Pancreas (tissue), 10 donors: ENCODE measurements at regions not wholly inside any gene's neighbourhood (a gene's known extent, or its start where the extent isn't known, plus 50 kb on each side); places are given as distances from the start of the nearest gene placed in this dataset.
A peak's percentile ranks its signal among the peaks of the same experiment; 100 is the strongest.

Experiments
- ATAC-seq, 4 donors: fragments of 200-7000 bp; cut with Tn5 transposase; one replicate each; pipeline versions ENCODE4 v1.8.0 to v1.9.1; 2020; ENCODE audit warnings: mild to moderate bottlenecking in 4 of 4, moderate library complexity in 4 of 4
- DNase-seq, 6 donors: peaks; one replicate each; pipeline ENCODE4 v3.0.0-alpha.2; 2020
- FAIRE-seq: peaks from 2 replicates; lab custom pipeline; 2012; peaks lifted over from hg19 to GRCh38; lab: Jason Lieb, UNC
- H3K27ac ChIP-seq, 4 donors: fragments of 200-600 bp; sonication (generic); 1 replicate in 3 of 4; 2 replicates in 1 of 4; pipeline versions ENCODE4 v1.5.0 to v1.8.0; 2020
- H3K27me3 ChIP-seq, 4 donors: fragments of 200-600 bp; one replicate each; pipeline ENCODE4 v1.8.0; 2021
- H3K36me3 ChIP-seq, 3 donors: fragments of 200-600 bp; sonication (generic) in 1 of 3; one replicate each; pipeline versions ENCODE4 v1.5.0 to v1.8.0; 2020 to 2021
- H3K4me1 ChIP-seq, 3 donors: fragments of 200-600 bp; one replicate each; pipeline ENCODE4 v1.8.0; 2021
- H3K4me3 ChIP-seq, 4 donors: fragments of 200-600 bp; sonication (generic) in 2 of 4; one replicate each; pipeline versions ENCODE4 v1.5.0 to v1.8.0; 2020 to 2021
- H3K9me3 ChIP-seq, 4 donors: fragments of 200-600 bp; one replicate each; pipeline ENCODE4 v1.8.0; 2021
- CTCF ChIP-seq, 4 donors: fragments of 200-600 bp; sonication (generic) in 3 of 4; IDR thresholded peaks; one replicate each; pipeline versions ENCODE4 v1.5.0 to v1.8.0; 2021; ENCODE audit warnings: antibody characterized with exemption in 4 of 4
- WGBS, 2 donors: extraction: QIAGEN DNeasy Blood & Tissue Kit; methylation state at CpG; one replicate each; pipeline ENCODE4 v1.1.7; 2013; 5-methylcytosine and 5-hydroxymethylcytosine counted together
- intact Hi-C, 3 donors: fragments of 100-400 bp; cut with DNase I; formaldehyde crosslinking; loops; one replicate each; pipeline versions ENCODE4 v1.11.1 to v1.14.2; 2022
- donor health status: healthy with polysubstance abuse.
- donor health status: DM: no; HTN: no; CAD: no; lungs with moderate emphysema.
- donor health status: DM: no; HTN: no; CAD: no.
- donor health status: control.
- donor health status: control.
- donor health status: Bipolar disorder and iron deficiency.
- donor health status: DM: yes; HTN: yes; CAD: no.
- donor health status: DM: no; HTN: no; CAD: no.
- donor health status: DM: no; HTN: no; CAD: no.
- donor health status: DM: yes; HTN: yes; CAD: no.

DNA sequence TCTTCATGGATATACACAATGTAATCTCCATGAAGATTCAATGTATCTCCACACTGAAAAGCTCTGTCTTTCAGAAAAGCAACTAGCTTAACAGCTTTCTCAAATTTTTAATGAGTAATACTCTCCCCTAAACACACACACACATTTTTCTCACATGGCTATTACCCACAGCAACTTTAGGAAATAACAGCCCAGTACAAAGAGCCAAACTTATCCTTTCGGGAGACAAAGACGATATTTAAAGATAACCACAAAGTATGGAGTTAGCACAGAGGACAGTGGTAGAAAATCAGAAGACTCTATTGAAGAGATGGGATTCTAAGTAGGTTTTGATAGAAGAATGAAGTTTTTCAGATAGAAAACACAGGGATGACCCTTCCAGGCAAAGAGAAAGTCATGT is 394.9 kb upstream of the TRIB2 start:
- no peak for TF ChIP-seq CTCF (IDR thresholded peaks at IDR 0.05)
- DNase-seq (no peak), ATAC-seq (no peak), FAIRE-seq (no peak)
- intact Hi-C loops: no loop called here
- Histone ChIP-seq H3K9me3 (no peaks in the 10 kb centered on the region), H3K27me3 (no peaks in the 10 kb centered on the region), H3K36me3 (no peaks in the 10 kb centered on the region), H3K27ac (no peak overlapping the region), H3K4me3 (no peak overlapping the region), H3K4me1 (no peaks in the 10 kb centered on the region)
- 82 to 88% methylated on average over 2 of the region's 2 CpGs for WGBS, 2 donors

- H3K36me3 ChIP-seq: no peaks in the 10 kb centered on the region
- WGBS, 2 donors: 62 to 73% methylated on average over 9 of the region's 9 CpGs
- no peaks in the 10 kb centered on the region for H3K27me3 ChIP-seq
- intact Hi-C loops: no loop called here
- FAIRE-seq: no peak
- no peak overlapping the region for H3K4me3 ChIP-seq
- peak; percentile 62 to 96 (median 78) for ATAC-seq
- no peaks in the 10 kb centered on the region for H3K9me3 ChIP-seq
- DNase-seq: peak in 3 of 6 donors; percentile 5 to 42 (median 37)
- TF ChIP-seq CTCF (IDR thresholded peaks at IDR 0.05): no peak
- no peak overlapping the region for H3K27ac ChIP-seq
- no peaks in the 10 kb centered on the region for H3K4me1 ChIP-seq
These were observed 390.9 kb upstream of the TRIB2 start for GRCh38 chr2:12325806-12326205.

GRCh38 chr2:12326449-12327190 is 390.1 kb upstream of the TRIB2 start:
- ATAC-seq (peak; percentile 74 to 90 (median 82)), DNase-seq (peak in 2 of 6 donors; percentile 18), FAIRE-seq (no peak)
- intact Hi-C loops: no loop called here
- no peaks in the 10 kb centered on the region for H3K27me3 ChIP-seq
- no peaks in the 10 kb centered on the region for H3K36me3 ChIP-seq
- H3K9me3 ChIP-seq: no peaks in the 10 kb centered on the region
- H3K4me3 ChIP-seq: no peak overlapping the region
- no peak overlapping the region for H3K27ac ChIP-seq
- no peaks in the 10 kb centered on the region for H3K4me1 ChIP-seq
- peak in 2 of 4 donors; percentile 12 to 30 for TF ChIP-seq CTCF (IDR thresholded peaks at IDR 0.05)
- 72 to 77% methylated on average over 12 of the region's 12 CpGs for WGBS, 2 donors

- Histone ChIP-seq H3K27ac (no peak overlapping the region), H3K4me3 (no peak overlapping the region), H3K4me1 (no peaks in the 10 kb centered on the region), H3K36me3 (no peaks in the 10 kb centered on the region), H3K9me3 (no peaks in the 10 kb centered on the region), H3K27me3 (no peaks in the 10 kb centered on the region)
- FAIRE-seq (no peak), ATAC-seq (no peak), DNase-seq (no peak)
- TF ChIP-seq CTCF (IDR thresholded peaks at IDR 0.05): no peak
- intact Hi-C loops: no loop called here
- WGBS, 2 donors: 84 to 91% methylated on average over 3 of the region's 3 CpGs
These were observed 385.8 kb upstream of the TRIB2 start for GRCh38 chr2:12330916-12331315.

GRCh38 chr2:12331698-12332097 is 385.0 kb upstream of the TRIB2 start:
- TF ChIP-seq CTCF (IDR thresholded peaks at IDR 0.05): no peak

More at GRCh38 chr2:12331698-12332097, 385.0 kb upstream of the TRIB2 start:
- 82 to 93% methylated on average over 2 of the region's 2 CpGs for WGBS, 2 donors
- no peak overlapping the region for H3K4me3 ChIP-seq
- FAIRE-seq: no peak
- intact Hi-C loops: no loop called here
- H3K36me3 ChIP-seq: no peaks in the 10 kb centered on the region
- H3K27me3 ChIP-seq: no peaks in the 10 kb centered on the region
- no peaks in the 10 kb centered on the region for H3K9me3 ChIP-seq
- no peak for DNase-seq
- H3K4me1 ChIP-seq: no peaks in the 10 kb centered on the region
- no peak for ATAC-seq
- H3K27ac ChIP-seq: no peak overlapping the region
